Loucy (cell line): ENCODE measurements at regions not wholly inside any gene's neighbourhood (a gene's known extent, or its start where the extent isn't known, plus 50 kb on each side); places are given as distances from the start of the nearest gene placed in this dataset.

Experiments used
- CTCF ChIP-seq: fragments of 200-600 bp; sonication (generic); conservative IDR thresholded peaks from 2 replicates; pipeline ENCODE4 v1.5.1; 2014; ENCODE audit warnings: mild to moderate bottlenecking, antibody characterized with exemption, low read length
- EZH2phosphoT487 ChIP-seq: fragments of 200-600 bp; IDR thresholded peaks from 2 replicates; pipeline ENCODE4 v1.6.1; 2018; ENCODE audit warnings: antibody characterized with exemption, mild to moderate bottlenecking, moderate library complexity, borderline replicate concordance

- TF ChIP-seq CTCF (no peak), EZH2phosphoT487 (no peak)
These were observed 150.1 kb downstream of the COX18 start for GRCh38 chr4:72919464-72919863.
